Daoy (cell line): ENCODE measurements at regions not wholly inside any gene's neighbourhood (a gene's known extent, or its start where the extent isn't known, plus 50 kb on each side); places are given as distances from the start of the nearest gene placed in this dataset.

ENCODE experiments used
- DNase-seq: peaks from one replicate; pipeline ENCODE4 v3.0.0-alpha.2; 2015; ENCODE audit warnings: low read depth

- no peak for DNase-seq
Measured at GRCh38 chr9:14517154-14517906, 175.9 kb downstream of the ZDHHC21 start.

- DNase-seq, result no peak
Measured at GRCh38 chr9:14516656-14517055, 176.6 kb downstream of the ZDHHC21 start.

- DNase-seq, result no peak
Measured at GRCh38 chr9:14515571-14516198, 177.5 kb downstream of the ZDHHC21 start.

GRCh38 chr9:14515049-14515448, 178.2 kb downstream of the ZDHHC21 start:
- no peak for DNase-seq

GRCh38 chr9:14512942-14513341, 180.3 kb downstream of the ZDHHC21 start:
- DNase-seq, result no peak

- peak; percentile 9 for DNase-seq
Measured at GRCh38 chr9:14511452-14511851, 181.8 kb downstream of the ZDHHC21 start.

GRCh38 chr9:14508884-14509283, 184.3 kb downstream of the ZDHHC21 start:
- DNase-seq, result no peak

- no peak for DNase-seq
Measured at GRCh38 chr9:14501366-14501765, 187.4 kb upstream of the NFIB start.

- no peak for DNase-seq
Measured at GRCh38 chr9:14500705-14501104, 186.8 kb upstream of the NFIB start.

GRCh38 chr9:14499976-14500375, 186.0 kb upstream of the NFIB start:
- no peak for DNase-seq

- no peak for DNase-seq
Measured at GRCh38 chr9:14498824-14499223, 184.9 kb upstream of the NFIB start.

GRCh38 chr9:14497476-14497875, 183.5 kb upstream of the NFIB start:
- no peak for DNase-seq

- DNase-seq, result no peak
Measured at GRCh38 chr9:14488421-14489190, 174.7 kb upstream of the NFIB start.

GRCh38 chr9:14487547-14488185, 173.7 kb upstream of the NFIB start:
- DNase-seq, result no peak

GRCh38 chr9:14485366-14485765, 171.4 kb upstream of the NFIB start:
- peak; percentile 6 for DNase-seq

- no peak for DNase-seq
Measured at GRCh38 chr9:14482856-14483255, 168.9 kb upstream of the NFIB start.

- no peak for DNase-seq
Measured at GRCh38 chr9:14480526-14480925, 166.6 kb upstream of the NFIB start.

GRCh38 chr9:14479163-14479560, 165.2 kb upstream of the NFIB start:
- DNase-seq, result no peak

GRCh38 chr9:14478175-14479162, 164.5 kb upstream of the NFIB start:
- DNase-seq, result no peak

- no peak for DNase-seq
Measured at GRCh38 chr9:14471041-14471440, 157.1 kb upstream of the NFIB start.
